Astrocyte (in vitro differentiated cells and primary cell): ENCODE measurements at regions not wholly inside any gene's neighbourhood (a gene's known extent, or its start where the extent isn't known, plus 50 kb on each side); places are given as distances from the start of the nearest gene placed in this dataset.

Source experiments
- CTCF ChIP-seq: IDR thresholded peaks from 2 replicates; pipeline ENCODE4 v1.5.1; 2011; ENCODE audit warnings: low read depth, mild to moderate bottlenecking, inconsistent platforms, low read length, moderate library complexity; ENCODE audit not compliant: insufficient read depth
- EZH2 ChIP-seq: IDR thresholded peaks from 2 replicates; pipeline ENCODE4 v1.6.1; 2012; ENCODE audit warnings: mild to moderate bottlenecking, low read length, inconsistent platforms; ENCODE audit not compliant: insufficient read depth

- no peak for TF ChIP-seq CTCF
- no peak for TF ChIP-seq EZH2
Observed at GRCh38 chrX:134172588-134173259, 64.3 kb upstream of the CCDC160 start.
